ENCODE measurements at regions not wholly inside any gene's neighbourhood (a gene's known extent, or its start where the extent isn't known, plus 50 kb on each side); places are given as distances from the start of the nearest gene placed in this dataset.
A peak's percentile ranks its signal among the peaks of the same experiment; 100 is the strongest.

- peaks cover 0 to 9% (median 0%) of the 10 kb centered on the region in 11 experiments; a peak in 5 of 22 replicates for H3K9me3 ChIP-seq (replicated peaks in 1 of 11)
- H3K4me3 ChIP-seq: no peak overlapping the region
- no peak overlapping the region for H3K9ac ChIP-seq
- H4K20me1 ChIP-seq: no peaks in the 10 kb centered on the region
- H3K36me3 ChIP-seq: no peaks in the 10 kb centered on the region
- H3K4me1 ChIP-seq: peaks cover 2 to 9% (median 3%) of the 10 kb centered on the region in 10 experiments; a peak in 17 of 20 replicates
- TF ChIP-seq Cebpa-rat (IDR thresholded peaks at IDR 0.05): no peak
- H3K27me3 ChIP-seq: no peaks in the 10 kb centered on the region
- no peak overlapping the region for H3K4me2 ChIP-seq
- no peak overlapping the region for H3K27ac ChIP-seq
Measured at GRCh38 chr10:58898854-58899573, 277.4 kb upstream of the PHYHIPL start.

- no peak for TF ChIP-seq Cebpa-rat (IDR thresholded peaks at IDR 0.05)
- no peaks in the 10 kb centered on the region for H4K20me1 ChIP-seq
Measured at GRCh38 chr10:58901092-58901646, 275.3 kb upstream of the PHYHIPL start.

GRCh38 chr10:58903071-58903470, 273.4 kb upstream of the PHYHIPL start:
- Histone ChIP-seq H3K4me2 (no peak overlapping the region), H3K9me3 (replicated peaks in 1 of 11) (peaks cover 0 to 9% (median 0%) of the 10 kb centered on the region in 11 experiments; a peak in 5 of 22 replicates), H3K27ac (no peak overlapping the region), H3K4me3 (no peak overlapping the region), H3K4me1 (peaks cover under 1 to 21% (median 18%) of the 10 kb centered on the region in 10 experiments; a peak in 18 of 20 replicates), H4K20me1 (no peaks in the 10 kb centered on the region), H3K9ac (no peak overlapping the region), H3K36me3 (no peaks in the 10 kb centered on the region), H3K27me3 (no peaks in the 10 kb centered on the region)
- TF ChIP-seq Cebpa-rat (IDR thresholded peaks at IDR 0.05): no peak

More at GRCh38 chr10:58901092-58901646, 275.3 kb upstream of the PHYHIPL start:
- H3K36me3 ChIP-seq: no peaks in the 10 kb centered on the region
- no peak overlapping the region for H3K9ac ChIP-seq
- peaks cover 7 to 21% (median 20%) of the 10 kb centered on the region in 10 experiments for H3K4me1 ChIP-seq
- no peak overlapping the region for H3K27ac ChIP-seq
- peaks cover 0 to 9% (median 0%) of the 10 kb centered on the region in 11 experiments; a peak in 5 of 22 replicates for H3K9me3 ChIP-seq (replicated peaks in 1 of 11)
- H3K4me3 ChIP-seq: no peak overlapping the region
- no peak overlapping the region for H3K4me2 ChIP-seq
- H3K27me3 ChIP-seq: no peaks in the 10 kb centered on the region

- no peaks in the 10 kb centered on the region for H4K20me1 ChIP-seq
- no peaks in the 10 kb centered on the region for H3K27me3 ChIP-seq
- H3K4me1 ChIP-seq: peaks cover 0 to 10% (median 9%) of the 10 kb centered on the region in 10 experiments; a peak in 13 of 20 replicates
- no peak overlapping the region for H3K9ac ChIP-seq
- no peak overlapping the region for H3K27ac ChIP-seq
- TF ChIP-seq Cebpa-rat (IDR thresholded peaks at IDR 0.05): no peak
- no peaks in the 10 kb centered on the region for H3K9me3 ChIP-seq (replicated peaks in 1 of 11)
- no peak overlapping the region for H3K4me3 ChIP-seq
- H3K36me3 ChIP-seq: no peaks in the 10 kb centered on the region
- no peak overlapping the region for H3K4me2 ChIP-seq
Measured at GRCh38 chr10:58909881-58910280, 266.6 kb upstream of the PHYHIPL start.

GRCh38 chr10:58913717-58914116, 262.7 kb upstream of the PHYHIPL start:
- TF ChIP-seq Cebpa-rat (IDR thresholded peaks at IDR 0.05): no peak
- H3K36me3 ChIP-seq: no peaks in the 10 kb centered on the region
- H3K4me1 ChIP-seq: no peaks in the 10 kb centered on the region
- H3K4me2 ChIP-seq: no peak overlapping the region
- no peaks in the 10 kb centered on the region for H3K27me3 ChIP-seq
- no peaks in the 10 kb centered on the region for H4K20me1 ChIP-seq
- H3K9me3 ChIP-seq (replicated peaks in 1 of 11): no peaks in the 10 kb centered on the region
- H3K4me3 ChIP-seq: no peak overlapping the region
- H3K27ac ChIP-seq: no peak overlapping the region
- H3K9ac ChIP-seq: no peak overlapping the region

- no peak overlapping the region for H3K4me2 ChIP-seq
- no peak overlapping the region for H3K9ac ChIP-seq
- no peak overlapping the region for H3K27ac ChIP-seq
- no peaks in the 10 kb centered on the region for H3K36me3 ChIP-seq
- no peak for TF ChIP-seq Cebpa-rat (IDR thresholded peaks at IDR 0.05)
- H3K27me3 ChIP-seq: no peaks in the 10 kb centered on the region
- no peaks in the 10 kb centered on the region for H4K20me1 ChIP-seq
- H3K9me3 ChIP-seq (replicated peaks in 1 of 11): no peaks in the 10 kb centered on the region
- peaks cover 0 to 17% (median 5%) of the 10 kb centered on the region in 10 experiments; a peak in 8 of 20 replicates for H3K4me1 ChIP-seq
- no peak overlapping the region for H3K4me3 ChIP-seq
Measured at GRCh38 chr10:58918887-58919286, 257.6 kb upstream of the PHYHIPL start.

- Histone ChIP-seq H3K4me1 (peaks cover 0 to 17% (median 5%) of the 10 kb centered on the region in 10 experiments; a peak in 8 of 20 replicates), H3K27ac (no peak overlapping the region), H3K9me3 (replicated peaks in 1 of 11) (no peaks in the 10 kb centered on the region), H3K36me3 (no peaks in the 10 kb centered on the region), H3K4me2 (peak overlapping the region in 7 of 11 experiments; percentile 4 to 54 (median 10); a peak in 7 of 22 replicates), H3K9ac (no peak overlapping the region), H3K27me3 (no peaks in the 10 kb centered on the region), H3K4me3 (no peak overlapping the region), H4K20me1 (no peaks in the 10 kb centered on the region)
- TF ChIP-seq Cebpa-rat (IDR thresholded peaks at IDR 0.05): no peak
Measured at GRCh38 chr10:58919927-58920654, 256.4 kb upstream of the PHYHIPL start.

GRCh38 chr10:58920655-58921003, 255.8 kb upstream of the PHYHIPL start:
- Histone ChIP-seq H3K27me3 (no peaks in the 10 kb centered on the region), H3K27ac (no peak overlapping the region), H4K20me1 (no peaks in the 10 kb centered on the region), H3K9me3 (replicated peaks in 1 of 11) (no peaks in the 10 kb centered on the region), H3K4me2 (peak overlapping the region in 7 of 11 experiments; percentile 4 to 54 (median 10); a peak in 8 of 22 replicates), H3K4me3 (no peak overlapping the region), H3K9ac (no peak overlapping the region), H3K36me3 (no peaks in the 10 kb centered on the region), H3K4me1 (peaks cover 0 to 17% (median 5%) of the 10 kb centered on the region in 10 experiments; a peak in 8 of 20 replicates)
- no peak for TF ChIP-seq Cebpa-rat (IDR thresholded peaks at IDR 0.05)

- H3K36me3 ChIP-seq: no peaks in the 10 kb centered on the region
- no peak for TF ChIP-seq Cebpa-rat (IDR thresholded peaks at IDR 0.05)
- no peak overlapping the region for H3K4me2 ChIP-seq
- no peak overlapping the region for H3K4me3 ChIP-seq
- no peaks in the 10 kb centered on the region for H3K9me3 ChIP-seq (replicated peaks in 1 of 11)
- no peak overlapping the region for H3K9ac ChIP-seq
- peaks cover 0 to 17% (median 5%) of the 10 kb centered on the region in 10 experiments; a peak in 8 of 20 replicates for H3K4me1 ChIP-seq
- no peaks in the 10 kb centered on the region for H4K20me1 ChIP-seq
- no peaks in the 10 kb centered on the region for H3K27me3 ChIP-seq
- no peak overlapping the region for H3K27ac ChIP-seq
Measured at GRCh38 chr10:58921421-58921855, 255.0 kb upstream of the PHYHIPL start.

All from BLaER1 treated with 17β-estradiol and CSF1 and Interleukin-3, amounts not matched to agents 10 nM and 100 nM (cell line).